WI38 (cell line): ENCODE measurements at regions not wholly inside any gene's neighbourhood (a gene's known extent, or its start where the extent isn't known, plus 50 kb on each side); places are given as distances from the start of the nearest gene placed in this dataset.

Source experiments
- H3K4me3 ChIP-seq: 2 replicates; pipeline ENCODE4 v1.5.1; 2011; ENCODE audit warnings: low read depth, mild to moderate bottlenecking, control low read depth, low read length
- TF ChIP-seq, protein P1 (sequence below): IDR thresholded peaks from 2 replicates; pipeline ENCODE4 v1.5.1; 2012; ENCODE audit warnings: low read depth, mild to moderate bottlenecking, control low read depth, low read length

DNA sequence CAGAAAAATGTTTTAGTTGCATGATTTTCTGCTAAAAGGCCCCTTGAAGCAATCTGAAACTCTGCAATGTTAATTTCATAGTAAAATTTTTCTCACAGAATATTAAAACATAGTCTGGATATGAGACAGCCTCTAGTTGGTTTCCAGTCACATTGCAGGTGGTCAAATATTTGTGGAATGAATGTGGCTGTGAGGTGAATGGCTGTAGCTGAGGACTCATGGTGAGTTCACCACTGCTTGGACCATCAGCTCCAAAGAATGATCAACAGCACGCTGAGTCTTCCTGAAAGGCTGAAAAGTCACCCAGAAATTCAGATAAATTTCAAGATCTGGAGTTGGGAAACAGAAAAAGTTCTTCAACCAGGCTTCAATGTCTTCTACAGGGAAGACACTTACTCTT, 79.8 kb downstream of the MAT2B start:
- no peak overlapping the region for H3K4me3 ChIP-seq
- TF ChIP-seq, protein P1, sequence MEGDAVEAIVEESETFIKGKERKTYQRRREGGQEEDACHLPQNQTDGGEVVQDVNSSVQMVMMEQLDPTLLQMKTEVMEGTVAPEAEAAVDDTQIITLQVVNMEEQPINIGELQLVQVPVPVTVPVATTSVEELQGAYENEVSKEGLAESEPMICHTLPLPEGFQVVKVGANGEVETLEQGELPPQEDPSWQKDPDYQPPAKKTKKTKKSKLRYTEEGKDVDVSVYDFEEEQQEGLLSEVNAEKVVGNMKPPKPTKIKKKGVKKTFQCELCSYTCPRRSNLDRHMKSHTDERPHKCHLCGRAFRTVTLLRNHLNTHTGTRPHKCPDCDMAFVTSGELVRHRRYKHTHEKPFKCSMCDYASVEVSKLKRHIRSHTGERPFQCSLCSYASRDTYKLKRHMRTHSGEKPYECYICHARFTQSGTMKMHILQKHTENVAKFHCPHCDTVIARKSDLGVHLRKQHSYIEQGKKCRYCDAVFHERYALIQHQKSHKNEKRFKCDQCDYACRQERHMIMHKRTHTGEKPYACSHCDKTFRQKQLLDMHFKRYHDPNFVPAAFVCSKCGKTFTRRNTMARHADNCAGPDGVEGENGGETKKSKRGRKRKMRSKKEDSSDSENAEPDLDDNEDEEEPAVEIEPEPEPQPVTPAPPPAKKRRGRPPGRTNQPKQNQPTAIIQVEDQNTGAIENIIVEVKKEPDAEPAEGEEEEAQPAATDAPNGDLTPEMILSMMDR: no peak

DNA sequence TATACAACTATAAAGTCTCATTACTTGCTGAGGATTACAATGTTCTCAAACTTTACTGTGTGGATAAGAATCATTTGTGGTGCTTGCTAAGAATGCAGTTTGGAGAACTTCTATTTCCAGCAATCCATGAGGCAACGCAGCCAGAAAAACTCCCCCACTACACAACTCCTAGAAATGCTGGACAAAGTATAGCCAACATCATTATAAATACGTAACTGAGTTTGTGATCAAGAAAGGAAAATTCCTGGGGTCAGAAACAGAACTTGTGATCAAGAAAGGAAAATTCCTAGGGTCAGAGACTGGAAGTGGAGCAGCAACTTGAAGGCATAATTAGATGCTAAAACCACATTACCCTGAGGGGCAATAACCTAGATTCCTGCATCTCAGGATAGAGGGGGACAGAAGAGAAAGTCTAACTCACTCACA, 81.1 kb downstream of the MAT2B start:
- H3K4me3 ChIP-seq: no peak overlapping the region
- TF ChIP-seq, protein P1: no peak

DNA sequence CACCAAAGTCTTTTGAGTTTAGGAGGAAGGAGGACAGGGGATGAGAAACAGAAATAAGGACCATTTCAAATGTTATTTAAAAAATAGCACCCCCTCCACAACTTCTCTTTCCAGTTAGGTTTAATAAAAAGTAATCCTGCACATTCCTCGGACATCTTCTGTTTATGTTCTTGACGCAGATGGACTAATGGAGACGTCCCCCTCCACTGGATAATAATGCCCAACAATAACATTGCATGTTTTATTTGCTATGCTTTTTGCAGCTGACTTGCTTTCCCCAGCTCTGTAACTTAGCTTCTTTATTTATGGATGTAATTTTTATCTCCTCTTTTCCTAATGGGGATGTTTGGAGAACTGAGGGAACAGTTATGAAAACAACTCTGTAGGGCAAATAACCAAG, 89.5 kb downstream of the MAT2B start:
- H3K4me3 ChIP-seq: no peak overlapping the region
- TF ChIP-seq, protein P1: no peak

DNA sequence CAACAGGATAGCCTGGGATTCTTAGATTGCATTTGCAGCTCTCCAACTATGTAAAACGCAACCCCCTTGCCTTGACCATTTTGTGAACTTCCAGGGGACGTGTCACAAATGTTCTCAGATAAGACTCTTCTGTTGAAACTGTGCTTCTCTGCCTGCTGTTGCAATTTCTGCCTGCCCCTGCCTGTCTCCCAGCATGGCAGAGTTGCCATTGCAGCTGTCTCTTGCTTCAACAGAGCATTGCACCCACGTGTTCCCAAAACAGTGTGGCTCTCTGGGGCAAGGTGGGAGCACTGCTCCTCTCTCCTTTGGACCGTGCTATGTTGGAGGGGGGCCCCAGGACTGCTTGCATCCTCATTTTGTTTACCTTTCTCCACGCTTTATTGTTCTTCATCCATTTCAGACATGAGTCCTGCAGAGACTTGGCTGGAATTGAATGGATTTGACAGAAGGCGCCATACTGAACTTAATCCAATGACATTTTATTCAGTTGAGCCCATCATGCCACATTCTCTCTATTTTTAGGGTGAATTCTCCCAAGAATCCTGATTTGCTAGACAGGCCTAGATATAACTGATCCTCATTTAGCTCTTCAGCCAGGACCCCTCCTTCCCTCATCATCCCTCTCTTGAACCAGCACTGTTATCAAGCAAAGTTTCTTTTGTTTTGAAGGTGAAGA, 90.7 kb downstream of the MAT2B start:
- TF ChIP-seq, protein P1: no peak
- no peak overlapping the region for H3K4me3 ChIP-seq

DNA sequence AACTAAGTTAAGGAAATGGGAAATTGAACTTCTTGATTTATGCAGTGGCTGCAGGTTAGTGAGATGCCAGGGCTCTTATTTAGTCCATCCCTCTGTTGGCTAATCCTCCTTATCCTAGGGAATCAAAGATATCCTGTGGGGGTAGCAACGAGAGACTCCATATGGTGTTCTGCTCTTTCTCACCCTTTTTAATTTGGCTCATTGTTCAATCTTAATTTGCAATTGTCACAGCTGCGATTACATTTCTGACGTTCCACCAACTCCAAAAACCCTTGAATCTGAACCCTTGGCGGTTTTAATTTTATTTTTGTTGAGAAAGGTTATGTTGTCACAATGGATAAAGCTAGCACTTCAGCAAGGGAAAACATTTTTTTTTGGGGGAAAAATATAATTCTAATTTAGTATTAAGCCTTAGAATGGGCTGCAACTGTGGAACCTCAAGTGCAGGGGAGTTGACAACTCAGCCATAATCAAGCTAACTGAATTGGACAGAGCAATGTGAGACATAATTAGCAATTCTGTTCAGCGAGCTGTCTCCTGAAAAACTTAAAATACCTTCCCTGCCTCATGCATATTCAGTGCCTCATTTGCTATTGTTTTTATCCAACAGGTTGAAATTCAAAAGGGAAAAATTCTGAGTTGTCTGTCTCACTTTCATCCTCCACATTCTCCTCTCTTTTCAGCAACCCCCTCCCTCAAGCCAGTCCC, 91.3 kb downstream of the MAT2B start:
- TF ChIP-seq, protein P1: no peak
- no peak overlapping the region for H3K4me3 ChIP-seq

DNA sequence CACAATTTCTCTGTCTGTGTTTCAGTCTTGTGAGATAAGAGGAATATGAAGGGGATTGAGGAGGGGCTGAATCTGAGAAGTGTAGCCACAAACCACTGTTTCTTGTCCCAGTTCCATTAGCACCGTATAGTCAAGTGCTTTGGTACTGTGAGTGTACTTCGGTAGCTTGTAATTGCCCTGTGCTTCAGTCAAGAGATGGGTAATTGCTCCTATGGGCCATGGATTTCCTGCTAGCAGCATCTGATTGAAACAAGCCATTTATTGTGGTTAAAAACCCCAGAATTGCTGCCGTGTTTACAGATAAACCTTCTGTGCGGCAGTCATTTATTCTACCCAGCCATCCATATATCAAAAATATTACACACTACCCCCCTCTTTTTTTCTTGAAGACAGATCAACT, 98.6 kb downstream of the MAT2B start:
- H3K4me3 ChIP-seq: no peak overlapping the region
- TF ChIP-seq, protein P1: no peak

DNA sequence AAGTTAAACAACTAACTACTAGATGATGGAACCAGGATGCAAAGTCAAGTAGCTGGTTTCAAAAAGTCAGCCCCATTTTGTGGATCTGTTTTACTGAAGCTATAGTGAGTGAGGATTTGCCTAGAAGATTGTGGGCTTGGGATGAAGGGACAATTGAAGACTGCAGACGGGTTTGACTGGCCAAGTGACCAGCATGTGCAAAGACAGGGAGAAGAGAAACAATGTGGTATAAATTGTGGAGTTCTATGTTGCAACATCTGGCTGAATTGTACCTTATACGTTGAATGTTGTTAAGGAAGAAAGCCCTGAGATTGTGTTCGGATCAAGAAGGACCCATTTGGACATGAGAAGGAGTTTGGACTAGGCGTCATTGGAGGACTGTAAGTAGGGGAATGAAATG, 101.8 kb downstream of the MAT2B start:
- no peak overlapping the region for H3K4me3 ChIP-seq

More for the DNA sequence above, 101.8 kb downstream of the MAT2B start:
- TF ChIP-seq, protein P1: no peak
